Right hindlimb (tissue), 1 donor: ENCODE measurements at regions not wholly inside any gene's neighbourhood (a gene's known extent, or its start where the extent isn't known, plus 50 kb on each side); places are given as distances from the start of the nearest gene placed in this dataset.

ENCODE experiments used
- DNase-seq: peaks from one replicate; pipeline ENCODE4 v3.0.0-alpha.2; 2018

DNA sequence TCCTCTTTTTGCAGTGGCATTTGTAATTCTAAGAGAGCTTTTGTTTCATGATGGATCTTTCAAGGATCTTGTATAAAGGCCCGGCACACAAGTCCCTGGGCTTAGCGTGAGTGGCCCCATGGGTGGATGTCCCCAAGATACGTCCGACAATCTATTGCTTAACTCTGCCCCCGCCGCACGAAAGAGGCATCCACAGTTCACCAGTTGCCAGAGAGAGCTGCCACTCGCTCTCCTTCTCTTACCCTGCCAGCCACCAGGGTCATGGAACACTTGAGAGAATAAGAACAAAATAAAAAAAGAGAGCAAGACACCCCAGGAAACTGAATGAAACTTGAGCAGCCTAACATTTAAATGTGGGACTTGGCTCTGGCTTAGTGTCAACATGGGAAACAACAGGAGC lies 92.3 kb downstream of the CTAGE1 start:
- DNase-seq = no peak

- DNase-seq = peak; percentile 49
These were observed 93.3 kb downstream of the CTAGE1 start for GRCh38 chr18:22324191-22325131.

DNA sequence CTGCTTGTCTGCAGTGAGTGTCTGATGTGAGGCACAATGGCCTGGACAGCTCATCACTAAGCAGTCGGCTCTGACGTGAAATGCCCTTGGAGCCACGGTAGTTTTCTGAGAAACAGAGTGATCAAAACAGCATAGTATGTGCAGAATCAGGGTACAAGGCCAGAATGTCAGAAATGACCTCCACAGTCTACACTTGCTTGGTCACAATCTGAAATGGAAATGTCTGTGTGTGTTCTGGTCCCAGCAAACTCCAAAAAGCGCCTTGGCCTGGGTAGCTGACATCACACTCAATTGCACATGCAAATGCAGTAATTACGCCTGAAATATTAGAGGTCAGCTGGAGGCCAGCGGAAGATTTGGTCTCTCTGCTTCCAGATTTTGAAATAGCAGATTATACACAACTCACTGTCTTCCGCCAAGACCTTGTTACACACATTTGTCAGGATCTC lies 95.4 kb downstream of the CTAGE1 start:
- DNase-seq = peak; percentile 47

- DNase-seq = no peak
These were observed 96.9 kb downstream of the CTAGE1 start for GRCh38 chr18:22320771-22321170.

DNA sequence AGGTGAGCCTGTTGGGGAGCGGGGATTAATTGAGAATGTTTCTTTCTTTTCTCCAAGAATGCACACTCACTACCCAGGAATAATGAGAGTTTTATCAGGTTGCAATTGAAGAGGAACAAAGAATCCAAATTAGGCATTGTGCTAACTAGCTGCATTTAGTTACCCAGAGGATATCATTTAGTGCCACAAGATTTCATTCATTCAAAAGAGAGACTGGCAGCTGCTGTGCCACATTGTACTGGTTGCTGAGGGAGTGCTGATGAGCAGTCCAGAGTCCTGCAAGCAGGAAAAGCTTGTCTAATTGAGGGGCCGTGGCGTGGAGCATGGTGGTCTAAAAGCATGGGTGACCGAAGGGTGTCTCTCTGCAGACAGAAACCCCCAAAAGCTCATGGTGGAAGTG lies 97.6 kb downstream of the CTAGE1 start:
- DNase-seq = no peak

GRCh38 chr18:22318745-22319407 lies 98.8 kb downstream of the CTAGE1 start:
- DNase-seq = no peak

DNA sequence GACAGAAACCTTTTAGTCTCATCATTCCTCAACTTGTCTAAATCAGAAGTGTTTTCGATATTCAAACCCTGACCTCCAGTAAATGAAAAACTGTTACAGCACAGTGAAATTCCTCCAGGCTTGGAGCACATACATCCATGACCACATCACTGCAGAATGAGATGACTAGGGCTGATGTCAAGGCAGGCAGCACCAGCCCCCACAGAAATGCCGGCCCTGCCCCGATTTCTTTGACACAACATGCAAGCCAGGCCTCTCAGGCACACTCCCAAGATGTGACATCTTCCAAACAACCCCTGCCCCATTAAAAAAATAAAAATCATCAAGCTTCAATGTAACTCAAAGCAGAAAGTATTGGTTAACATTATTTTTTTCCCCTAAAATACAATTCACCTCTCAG lies 103.3 kb downstream of the CTAGE1 start:
- DNase-seq = peak; percentile 58

DNA sequence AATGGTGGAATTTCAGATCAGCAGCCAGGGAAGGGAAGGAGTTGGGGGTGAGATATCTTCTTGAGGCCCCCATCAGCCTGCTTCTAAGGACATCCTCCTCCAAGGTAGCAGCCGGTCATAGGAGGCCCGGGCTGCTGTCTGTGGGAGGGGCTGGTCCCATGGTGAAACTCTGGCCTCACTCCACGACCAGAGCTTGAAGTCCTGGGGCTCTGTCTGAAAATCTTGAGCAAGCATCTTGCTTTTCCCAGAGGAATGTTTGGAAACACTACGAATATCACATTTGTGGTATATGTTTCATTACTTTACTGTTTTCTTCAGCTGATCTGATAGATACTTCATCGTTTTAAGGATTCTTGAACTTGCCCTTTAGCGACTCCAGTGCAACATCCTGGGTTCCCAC lies 103.7 kb downstream of the CTAGE1 start:
- no peak for DNase-seq

- no peak for DNase-seq
These were observed 106.4 kb downstream of the CTAGE1 start for GRCh38 chr18:22311301-22311700.

- DNase-seq = no peak
These were observed 108.5 kb downstream of the CTAGE1 start for GRCh38 chr18:22309191-22309590.

- no peak for DNase-seq
These were observed 110.2 kb downstream of the CTAGE1 start for GRCh38 chr18:22307528-22307927.

DNA sequence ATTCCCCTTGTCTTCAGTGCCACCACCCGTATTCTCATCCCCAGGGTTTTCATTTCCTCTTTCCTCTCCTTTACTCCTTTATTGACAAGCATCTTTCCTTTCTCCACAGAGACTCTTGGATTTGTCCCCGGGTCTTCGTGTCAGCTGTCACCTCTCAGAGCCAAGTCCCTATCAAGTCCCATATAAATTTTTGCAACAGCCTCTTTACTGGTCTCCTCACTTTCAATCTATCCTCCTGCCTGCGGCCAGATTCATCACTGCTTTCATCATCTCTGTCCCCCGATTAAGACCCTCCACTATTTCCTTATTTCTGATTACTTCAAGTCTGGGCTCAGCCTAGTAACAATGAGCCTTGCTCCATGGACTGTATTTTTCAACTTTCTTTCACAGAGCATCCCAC lies 113.8 kb downstream of the CTAGE1 start:
- DNase-seq = no peak

DNA sequence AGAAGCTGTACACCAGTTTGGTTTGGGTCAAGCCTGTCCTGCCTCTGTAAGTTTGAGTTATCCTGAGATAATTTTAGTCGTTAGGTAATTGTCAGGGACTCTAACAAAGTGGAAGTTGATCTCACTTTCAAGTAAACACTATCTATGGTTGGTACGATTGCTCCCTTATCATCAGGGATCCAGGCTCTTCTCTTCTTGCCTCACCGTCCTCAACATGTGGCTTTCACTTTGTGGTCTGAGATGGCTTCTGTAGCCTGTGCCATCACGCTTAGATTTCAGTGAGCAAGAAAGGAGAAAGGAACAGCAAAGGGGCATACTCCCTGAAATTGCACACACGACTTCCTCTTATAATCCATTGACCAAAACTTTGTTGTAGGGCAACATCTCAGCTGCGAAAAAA lies 115.6 kb downstream of the CTAGE1 start:
- DNase-seq = no peak

- DNase-seq = no peak
These were observed 116.8 kb downstream of the CTAGE1 start for GRCh38 chr18:22300665-22301636.

DNA sequence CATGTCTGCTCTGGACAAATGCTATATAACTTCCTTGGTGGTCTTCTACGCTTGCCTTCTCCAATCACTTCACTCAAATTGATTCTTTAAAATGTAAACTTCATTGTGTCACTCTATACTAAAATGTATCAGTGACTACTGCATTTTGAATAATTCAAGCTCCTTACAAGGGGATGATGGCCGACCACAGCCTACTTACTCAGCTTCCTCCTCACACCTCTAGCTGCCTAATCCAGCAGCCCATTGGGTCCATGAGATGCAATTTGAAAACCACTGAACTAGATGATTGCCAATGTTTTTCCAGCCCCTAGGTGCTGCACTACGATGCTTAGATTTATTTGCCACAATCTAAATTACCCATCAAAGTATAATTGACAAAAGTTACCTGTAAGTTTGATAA lies 120.7 kb downstream of the CTAGE1 start:
- DNase-seq = no peak

GRCh38 chr18:22296304-22296703 lies 121.4 kb downstream of the CTAGE1 start:
- no peak for DNase-seq

- DNase-seq = no peak
These were observed 124.0 kb downstream of the GATA6 start for GRCh38 chr18:22293417-22293816.

GRCh38 chr18:22290004-22290403 lies 120.6 kb downstream of the GATA6 start:
- no peak for DNase-seq

DNA sequence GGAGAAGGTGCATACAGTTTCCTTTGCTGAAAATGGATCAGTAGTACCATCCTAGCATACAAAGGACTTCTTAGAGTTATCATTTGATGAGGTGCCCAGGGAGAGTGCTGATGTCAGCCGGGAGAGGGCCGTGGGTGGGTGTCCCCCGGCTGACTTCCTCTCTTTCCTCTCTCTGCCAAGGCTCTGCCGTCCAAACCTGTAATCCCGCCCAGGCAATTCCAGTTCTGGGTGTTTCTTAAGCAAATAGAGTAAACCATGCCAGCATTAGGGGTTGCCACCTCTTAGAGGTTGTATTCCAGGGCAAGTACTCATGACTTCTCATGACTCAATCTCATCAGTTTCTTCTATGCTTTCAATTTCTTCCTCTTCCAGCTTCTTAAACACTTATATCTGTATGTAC lies 117.2 kb downstream of the GATA6 start:
- DNase-seq = no peak

- no peak for DNase-seq
These were observed 116.2 kb downstream of the GATA6 start for GRCh38 chr18:22285361-22286140.

GRCh38 chr18:22284581-22285360 lies 115.4 kb downstream of the GATA6 start:
- DNase-seq = no peak
